Dedifferentiated amniotic fluid mesenchymal stem cell (primary cell): ENCODE measurements at regions not wholly inside any gene's neighbourhood (a gene's known extent, or its start where the extent isn't known, plus 50 kb on each side); places are given as distances from the start of the nearest gene placed in this dataset.
"Not testable (repeated sequence)": the region's sequence is repeated elsewhere in the genome, so short reads cannot be mapped to it uniquely, and the experiment has no call there.

Experiments used
- DNase-seq: peaks from one replicate; pipeline ENCODE4 v3.0.0-alpha.2; 2016; ENCODE audit errors: extremely low spot score

GRCh38 chr3:178195824-178196223 lies 340.4 kb upstream of the KCNMB2 start:
- DNase-seq, result peak; percentile 44

- DNase-seq, result peak; percentile 57
These were observed 337.9 kb upstream of the KCNMB2 start for GRCh38 chr3:178198329-178198728.

DNA sequence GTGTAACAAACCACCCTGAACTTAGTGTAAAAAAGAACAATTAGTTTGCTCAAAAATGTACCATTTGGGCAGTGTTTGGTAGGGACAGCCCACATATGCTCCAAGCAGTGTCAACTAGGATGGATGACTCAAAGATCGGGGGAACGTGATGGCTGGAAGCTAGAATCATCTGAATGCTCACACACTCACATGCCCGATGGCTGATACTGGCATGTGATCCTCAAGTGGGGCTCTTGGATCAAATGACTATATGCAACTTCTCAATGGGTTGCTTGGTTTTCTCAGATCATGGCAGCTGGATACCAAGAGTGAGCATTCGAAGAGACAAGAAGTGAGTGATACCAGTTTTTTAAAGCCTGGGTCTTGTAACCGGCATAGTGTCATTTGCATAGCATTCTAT lies 335.9 kb upstream of the KCNMB2 start:
- DNase-seq, result no peak

- no peak for DNase-seq
These were observed 334.5 kb upstream of the KCNMB2 start for GRCh38 chr3:178201714-178202113.

DNA sequence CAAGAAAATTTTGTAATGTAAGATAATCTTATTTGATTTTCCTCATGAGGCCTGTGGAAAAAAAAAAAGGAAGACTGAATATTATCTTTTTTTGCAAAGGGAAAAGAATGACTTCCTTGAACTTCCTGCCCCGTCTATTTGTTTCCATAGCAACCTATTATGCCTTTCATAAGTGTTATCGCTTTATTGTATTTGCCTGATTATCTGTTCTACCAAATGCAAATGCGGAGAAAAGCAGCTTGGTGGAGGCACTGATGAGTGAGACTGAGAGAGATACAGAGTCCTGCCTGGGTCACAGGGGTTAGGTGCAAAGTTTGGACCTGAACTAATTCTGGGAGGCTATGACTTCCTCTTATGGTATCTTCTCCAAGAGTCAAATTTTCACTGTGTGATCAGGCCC lies 334.0 kb upstream of the KCNMB2 start:
- no peak for DNase-seq

DNA sequence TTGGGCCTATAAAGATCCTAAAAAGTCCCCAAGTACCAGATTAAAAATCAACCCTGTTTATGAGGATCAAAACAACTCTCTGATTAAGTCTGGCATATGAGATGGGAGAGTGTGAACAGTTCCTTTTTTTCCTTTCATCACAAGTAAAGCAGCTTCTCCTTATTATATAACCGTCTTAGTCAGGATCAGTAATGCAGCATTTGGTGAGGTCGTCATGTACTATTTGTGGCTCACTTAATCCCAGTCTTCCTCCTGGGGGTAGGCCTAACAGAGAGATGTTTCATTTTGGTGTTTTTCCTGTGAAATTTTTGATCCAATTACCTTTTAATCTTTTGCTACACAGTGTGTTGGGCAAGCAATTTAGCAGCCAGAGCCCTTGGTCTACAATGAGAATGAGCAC lies 333.1 kb upstream of the KCNMB2 start:
- DNase-seq, result peak; percentile 35

GRCh38 chr3:178203650-178204049 lies 332.6 kb upstream of the KCNMB2 start:
- no peak for DNase-seq

GRCh38 chr3:178205740-178206139 lies 330.5 kb upstream of the KCNMB2 start:
- peak; percentile 24 for DNase-seq

GRCh38 chr3:178206521-178206920 lies 329.7 kb upstream of the KCNMB2 start:
- DNase-seq, result no peak

- DNase-seq, result not testable (repeated sequence)
These were observed 329.1 kb upstream of the KCNMB2 start for GRCh38 chr3:178207161-178207560.

GRCh38 chr3:178207627-178208026 lies 328.6 kb upstream of the KCNMB2 start:
- DNase-seq, result not testable (repeated sequence)

GRCh38 chr3:178209116-178209515 lies 327.1 kb upstream of the KCNMB2 start:
- DNase-seq, result not testable (repeated sequence)

DNA sequence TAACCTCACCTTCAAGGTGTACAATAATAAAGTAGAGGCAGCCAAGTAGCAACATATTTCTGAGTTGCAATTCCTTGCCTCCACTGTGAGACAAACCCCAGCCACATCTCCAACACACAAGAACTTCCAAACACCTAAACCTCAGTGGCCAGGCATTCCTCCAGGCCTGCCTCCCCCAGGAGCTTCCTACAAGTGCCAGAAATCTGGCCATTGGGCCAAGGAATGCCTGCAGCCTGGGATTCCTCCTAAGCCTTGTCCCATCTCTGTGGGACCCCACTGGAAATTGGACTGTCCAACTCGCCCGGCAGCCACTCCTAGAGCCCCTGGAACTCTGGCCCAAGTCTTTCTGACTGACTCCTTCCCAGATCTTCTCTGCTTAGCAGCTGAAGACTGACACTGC lies 326.6 kb upstream of the KCNMB2 start:
- DNase-seq, result not testable (repeated sequence)

- not testable (repeated sequence) for DNase-seq
These were observed 325.1 kb upstream of the KCNMB2 start for GRCh38 chr3:178211086-178211485.

- DNase-seq, result no peak
These were observed 318.8 kb upstream of the KCNMB2 start for GRCh38 chr3:178217479-178217878.

GRCh38 chr3:178218231-178218630 lies 318.0 kb upstream of the KCNMB2 start:
- DNase-seq, result no peak

DNA sequence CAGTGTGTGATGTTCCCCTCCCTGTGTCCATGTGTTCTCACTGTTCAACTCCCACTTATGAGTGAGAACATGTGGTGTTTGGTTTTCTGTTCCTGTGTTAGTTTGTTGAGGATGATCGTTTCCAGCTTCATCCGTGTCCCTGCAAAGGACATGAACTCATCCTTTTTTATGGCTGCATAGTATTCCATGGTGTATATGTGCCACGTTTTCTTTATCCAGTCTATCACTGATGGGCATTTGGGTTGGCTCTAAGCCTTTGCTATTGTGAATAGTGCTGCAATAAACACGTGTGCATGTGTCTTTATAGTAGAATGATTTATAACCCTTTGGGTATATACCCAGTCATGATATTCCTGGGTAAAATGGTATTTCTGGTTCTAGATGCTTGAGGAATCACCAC lies 316.6 kb upstream of the KCNMB2 start:
- DNase-seq, result not testable (repeated sequence)

- no peak for DNase-seq
These were observed 312.4 kb upstream of the KCNMB2 start for GRCh38 chr3:178223876-178224275.

DNA sequence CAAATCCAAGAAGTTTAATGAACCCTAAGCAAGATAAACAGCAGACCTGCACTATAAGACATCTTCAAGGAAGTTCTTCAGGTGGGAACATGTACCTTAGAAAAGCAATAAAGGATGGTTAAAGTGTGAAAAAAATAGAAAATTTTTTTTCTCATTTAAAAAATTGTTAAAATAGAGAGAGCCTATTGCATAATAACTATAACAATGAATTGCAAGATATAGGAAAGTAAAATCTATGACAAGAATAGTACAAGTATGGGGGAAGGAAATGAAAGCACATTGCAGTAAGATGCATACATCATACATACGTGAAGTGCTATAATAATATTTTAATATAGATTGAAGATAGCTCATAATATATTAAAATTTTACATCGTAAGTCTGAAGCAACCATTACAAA lies 310.1 kb upstream of the KCNMB2 start:
- DNase-seq, result no peak

- no peak for DNase-seq
These were observed 304.6 kb upstream of the KCNMB2 start for GRCh38 chr3:178231645-178232044.

DNA sequence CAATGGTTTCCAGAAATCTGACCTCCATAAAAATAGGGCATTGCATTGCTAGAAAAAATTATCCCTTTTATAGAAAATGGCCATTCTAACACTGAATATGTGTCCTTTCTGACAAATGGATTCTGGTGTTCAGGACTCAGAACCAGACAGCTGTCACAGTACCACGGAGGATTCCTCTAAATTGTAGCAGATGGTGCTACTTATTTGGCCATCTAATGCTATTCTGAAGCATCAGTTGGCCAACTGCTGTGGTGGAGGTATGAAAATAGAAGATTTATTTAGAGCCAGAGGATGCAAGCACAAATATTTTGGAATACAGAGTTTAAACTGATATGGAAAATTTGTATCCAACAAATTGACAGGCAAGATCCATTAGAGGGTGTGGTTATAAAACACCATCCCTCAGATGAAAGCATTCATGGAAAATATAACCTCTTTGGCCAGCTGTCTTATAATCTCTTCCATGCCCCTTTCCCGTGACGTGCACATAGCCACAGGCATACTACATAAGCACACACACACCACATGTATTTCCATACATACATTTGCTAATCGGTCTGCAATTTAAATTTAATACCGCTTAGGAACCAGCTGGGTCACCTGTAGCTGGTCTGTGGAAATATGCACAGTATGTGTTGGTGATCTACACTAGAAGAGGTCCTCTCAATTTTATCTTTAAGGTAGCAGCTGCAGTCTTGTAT lies 302.7 kb upstream of the KCNMB2 start:
- DNase-seq, result no peak

GRCh38 chr3:178236555-178237277 lies 299.5 kb upstream of the KCNMB2 start:
- peak; percentile 34 for DNase-seq

GRCh38 chr3:178238179-178238578 lies 298.1 kb upstream of the KCNMB2 start:
- DNase-seq, result no peak
